ENCODE measurements at regions not wholly inside any gene's neighbourhood (a gene's known extent, or its start where the extent isn't known, plus 50 kb on each side); places are given as distances from the start of the nearest gene placed in this dataset.

DNA sequence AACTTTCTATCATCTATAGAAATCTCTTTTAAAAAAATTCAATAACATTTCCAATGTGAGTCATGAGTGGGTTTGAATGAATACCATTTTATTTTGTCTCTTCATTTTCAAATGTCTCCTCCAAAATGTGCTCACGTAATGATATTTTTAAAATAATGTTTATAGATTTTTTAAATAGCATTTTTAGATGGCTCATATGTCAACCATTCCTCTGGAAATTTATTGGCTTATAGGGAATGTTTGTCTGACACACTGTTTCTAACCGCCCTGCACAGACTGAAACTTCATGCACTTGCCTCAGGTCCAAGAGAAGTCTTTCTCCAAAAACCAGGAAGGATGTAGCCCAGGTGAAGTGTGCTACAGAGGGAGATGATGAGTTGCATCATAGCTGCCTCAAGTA lies 88.8 kb upstream of the PLEKHG7 start:
- DNase-seq, result no peak

DNA sequence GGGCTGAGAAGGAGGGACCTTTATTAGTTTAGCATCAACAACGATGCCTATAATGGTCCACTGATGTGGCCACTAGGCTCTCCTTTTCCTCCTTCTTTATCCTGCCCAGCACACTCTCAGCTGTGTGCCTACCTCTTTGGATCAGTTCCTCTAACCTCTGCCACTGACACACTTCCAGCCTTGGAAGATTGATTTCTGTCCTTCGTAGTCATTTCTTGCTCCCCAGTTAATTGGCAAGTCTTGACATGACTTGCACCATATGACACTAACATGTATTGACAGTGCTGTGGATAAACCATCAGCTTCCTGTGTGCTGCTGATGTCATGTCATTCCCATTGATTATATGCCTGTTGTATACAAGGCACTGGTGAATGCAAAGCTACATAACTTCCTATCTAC lies 90.2 kb upstream of the PLEKHG7 start:
- no peak for DNase-seq

DNA sequence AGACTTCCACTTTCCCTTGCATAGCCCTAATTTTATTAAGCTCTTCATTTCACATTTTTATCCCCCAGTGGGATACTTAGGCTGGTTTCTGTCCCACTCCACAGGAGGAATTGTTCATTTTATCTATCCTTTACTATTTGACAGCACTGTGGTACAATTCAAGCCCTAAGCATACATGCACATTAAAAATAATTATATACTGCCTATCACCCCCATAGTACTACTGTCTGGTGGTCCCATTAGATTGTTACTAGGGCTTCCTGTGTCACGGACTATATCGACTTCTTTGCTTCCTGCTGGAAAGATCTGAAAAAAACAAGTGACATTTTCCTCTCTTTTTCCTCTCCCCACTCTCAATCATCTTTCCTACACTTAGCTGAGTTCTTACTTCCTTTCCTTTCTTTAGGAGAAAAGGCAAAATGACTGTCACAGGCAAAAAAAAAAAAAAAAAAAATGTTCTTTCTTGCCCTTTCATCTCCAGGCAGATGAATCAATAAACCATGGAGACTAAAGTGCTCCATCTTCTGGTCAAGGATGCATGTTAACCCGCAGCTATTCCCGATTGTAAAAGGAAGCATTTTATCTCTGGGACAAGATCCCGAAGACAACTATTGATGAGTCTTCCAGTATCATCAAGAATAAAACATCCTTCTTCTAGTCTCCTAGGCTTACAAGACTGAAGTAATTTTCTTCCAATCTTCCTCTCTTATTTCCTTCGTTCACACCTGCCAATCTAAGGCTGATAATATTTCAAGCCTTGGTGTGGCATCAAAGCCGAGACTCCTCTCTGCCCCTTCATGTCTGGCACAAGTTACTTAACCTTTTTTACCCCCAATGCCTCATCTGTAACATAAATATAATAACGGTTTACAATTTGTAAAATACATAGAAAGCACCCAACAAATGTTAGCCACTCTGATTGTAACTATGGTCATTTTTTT lies 94.4 kb upstream of the PLEKHG7 start:
- DNase-seq, result peak; percentile 63

DNA sequence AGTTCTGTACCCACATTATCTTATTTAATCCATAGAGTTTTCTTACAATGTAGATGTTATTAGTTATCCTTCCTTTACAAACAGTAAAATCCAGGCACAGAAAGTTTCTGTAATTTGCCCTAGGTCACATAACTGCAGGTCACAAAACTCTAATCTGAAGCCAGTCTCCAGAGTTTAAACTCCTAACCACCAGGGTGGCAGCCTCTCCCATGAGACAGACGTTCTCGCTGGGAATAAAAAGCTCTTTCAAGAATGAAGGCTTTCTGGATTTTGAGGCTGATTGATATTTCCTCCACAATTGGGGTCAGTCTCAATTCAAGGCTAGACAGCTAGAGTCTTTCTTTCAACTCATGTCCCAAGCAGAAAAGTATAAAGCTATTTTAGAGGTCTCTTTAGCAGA lies 95.8 kb upstream of the PLEKHG7 start:
- no peak for DNase-seq

DNA sequence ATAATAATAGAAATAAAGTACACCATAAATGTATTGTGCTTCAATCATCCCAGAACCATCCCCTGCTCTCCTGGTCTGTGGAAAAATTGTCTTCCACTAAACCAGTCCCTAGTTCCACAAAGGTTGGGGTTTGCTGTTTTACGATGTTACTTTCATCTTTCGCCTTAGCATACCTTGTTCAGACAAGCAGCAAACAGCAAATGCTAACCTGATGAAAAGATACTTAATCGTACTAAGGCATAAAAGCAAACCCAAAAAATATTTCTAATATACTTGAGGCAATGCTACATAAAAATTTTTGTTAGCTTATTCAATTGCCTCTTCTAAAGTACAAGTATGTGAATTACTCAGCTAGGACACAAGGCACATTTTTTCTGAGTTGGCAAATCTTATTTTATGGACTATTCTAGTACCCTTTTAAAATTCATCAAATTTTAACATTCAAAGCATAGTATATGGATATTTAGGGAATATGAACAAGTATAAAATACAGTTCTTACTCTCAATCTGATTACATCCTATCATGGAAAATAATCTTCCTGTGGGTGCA lies 97.1 kb upstream of the PLEKHG7 start:
- DNase-seq, result no peak

DNA sequence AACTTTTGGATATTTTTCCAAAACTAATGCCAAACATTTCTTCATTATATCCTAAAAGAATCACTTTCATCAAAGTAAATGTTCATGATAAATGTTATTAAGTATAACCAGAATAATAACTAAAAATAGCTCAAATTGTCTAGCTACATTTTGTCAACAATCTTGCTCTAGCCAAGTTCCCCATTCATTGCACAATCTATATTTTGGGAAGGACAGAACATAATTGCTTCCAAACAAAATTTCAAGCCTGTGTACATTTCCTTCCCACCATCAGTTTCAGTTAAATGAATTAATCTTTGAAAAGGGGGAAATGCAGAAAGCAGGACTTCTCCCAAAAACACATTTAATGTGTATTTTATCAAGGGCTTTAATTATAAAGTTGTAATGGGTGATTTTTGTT lies 98.0 kb upstream of the PLEKHG7 start:
- DNase-seq, result no peak

DNA sequence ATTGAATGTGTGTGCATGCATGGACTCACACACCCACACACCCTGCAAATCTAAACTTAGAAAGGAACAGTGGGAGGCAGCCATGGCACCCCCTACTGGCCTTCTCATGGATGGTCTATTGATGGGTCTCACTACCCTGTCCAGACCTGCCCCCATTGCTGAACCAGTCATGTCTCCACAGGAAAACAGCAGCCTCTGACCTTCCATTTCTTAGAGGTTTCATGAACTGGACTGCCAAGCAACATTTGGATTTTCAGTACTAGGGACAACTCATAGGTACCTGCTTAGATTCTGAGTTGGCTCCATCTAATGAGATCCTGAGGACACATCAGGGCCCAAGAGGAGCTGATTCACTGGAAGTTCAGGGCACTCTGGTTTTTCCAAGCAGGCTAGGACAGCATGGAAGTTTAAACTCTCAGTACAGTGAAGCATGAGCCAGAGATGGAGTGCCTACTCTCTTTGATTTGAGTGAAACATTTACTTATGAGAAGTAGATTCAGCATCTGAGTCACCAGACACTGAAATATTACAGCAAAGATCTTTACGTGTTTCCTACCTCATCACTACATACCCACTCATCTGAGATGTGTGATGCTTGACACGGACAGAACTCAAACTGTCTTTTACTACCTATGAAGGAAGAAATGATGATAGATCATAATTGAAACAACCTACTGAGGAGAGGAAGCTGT lies 98.9 kb upstream of the PLEKHG7 start:
- no peak for DNase-seq

DNA sequence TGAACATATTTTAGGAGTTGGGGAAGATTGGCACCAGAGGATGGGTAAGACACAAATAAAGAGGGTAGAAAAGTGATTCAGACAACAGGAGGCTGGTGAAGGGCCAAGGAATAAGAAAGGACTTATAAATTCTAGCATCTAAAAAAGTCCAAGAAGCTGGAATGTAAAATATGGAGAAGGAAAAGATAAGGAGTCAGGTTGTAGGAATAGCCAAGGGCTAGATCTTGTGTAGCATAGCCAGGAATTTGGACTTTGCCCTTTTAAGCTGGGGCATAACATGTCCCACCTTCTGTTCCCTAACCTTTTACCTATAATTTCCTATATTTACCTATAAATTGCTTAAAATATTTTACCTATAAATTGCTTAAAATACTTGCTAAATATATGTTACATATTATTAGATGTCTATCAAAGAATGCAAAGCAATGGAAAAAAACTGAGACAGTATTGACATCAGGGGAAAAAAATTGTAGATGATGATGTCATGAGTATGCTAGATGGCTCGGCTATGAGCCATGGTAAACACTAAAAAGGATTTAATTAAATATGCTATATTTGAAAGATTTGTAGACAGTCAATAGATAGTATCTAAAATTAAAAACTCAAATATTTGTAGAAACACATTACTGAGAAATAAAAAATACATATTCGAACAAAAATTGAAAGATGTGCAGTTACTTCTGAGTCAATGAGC lies 99.7 kb upstream of the PLEKHG7 start:
- DNase-seq, result no peak

DNA sequence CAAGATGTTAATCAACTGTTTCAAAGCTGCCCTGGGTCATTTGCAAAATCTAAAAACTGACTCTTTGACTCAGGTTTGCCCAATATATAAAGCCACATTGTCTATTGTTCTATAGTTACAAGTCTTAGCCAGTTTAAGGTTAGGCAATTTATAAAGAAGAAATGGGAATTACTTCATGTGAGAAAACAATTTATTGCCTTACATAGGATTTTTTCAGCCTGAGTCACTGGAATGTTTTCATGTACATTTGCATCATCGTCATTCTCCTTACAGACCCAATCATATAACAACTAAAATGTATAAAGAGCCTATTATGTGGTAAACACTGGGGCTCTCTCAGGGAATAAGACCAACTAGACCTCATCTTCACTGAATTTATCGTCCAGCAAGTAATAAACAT lies 100.3 kb upstream of the PLEKHG7 start:
- peak; percentile 90 for DNase-seq

DNA sequence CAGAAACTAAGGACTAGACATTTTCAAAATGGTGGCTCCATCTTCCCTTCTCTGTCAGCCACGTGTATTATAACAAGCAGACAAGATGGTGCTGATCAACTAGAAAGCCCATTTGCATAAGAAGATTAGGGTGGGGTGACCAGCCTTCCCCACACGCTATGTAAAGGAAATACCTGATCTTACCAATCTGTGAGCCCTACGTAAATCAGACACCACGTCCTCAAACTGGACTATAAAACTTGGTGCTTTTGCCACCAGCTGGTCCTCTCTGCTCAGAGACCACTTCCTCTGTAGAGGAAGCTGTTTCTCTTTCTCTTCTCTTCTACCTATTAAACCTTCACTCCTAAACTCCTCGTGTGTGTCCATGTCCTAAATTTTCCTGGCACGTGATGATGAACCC lies 101.1 kb upstream of the PLEKHG7 start:
- no peak for DNase-seq

DNA sequence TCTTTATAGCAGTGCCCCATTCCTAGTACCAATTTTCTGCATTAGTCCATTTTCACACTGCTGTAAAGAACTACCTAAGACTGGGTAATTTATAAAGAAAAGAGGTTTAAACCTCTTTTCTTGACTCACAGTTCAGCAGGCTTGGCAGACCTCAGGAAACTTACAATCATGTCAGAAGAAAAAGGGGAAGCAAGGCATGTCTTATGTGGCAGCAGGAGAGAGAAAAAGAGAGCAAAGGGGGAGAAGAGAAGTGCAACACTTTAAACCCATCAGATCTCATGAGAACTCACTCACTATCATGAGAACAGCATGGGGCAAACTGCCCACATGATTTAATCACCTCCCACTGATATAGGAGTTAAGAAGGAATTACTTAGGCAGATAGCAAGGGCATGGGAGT lies 101.6 kb upstream of the PLEKHG7 start:
- no peak for DNase-seq

DNA sequence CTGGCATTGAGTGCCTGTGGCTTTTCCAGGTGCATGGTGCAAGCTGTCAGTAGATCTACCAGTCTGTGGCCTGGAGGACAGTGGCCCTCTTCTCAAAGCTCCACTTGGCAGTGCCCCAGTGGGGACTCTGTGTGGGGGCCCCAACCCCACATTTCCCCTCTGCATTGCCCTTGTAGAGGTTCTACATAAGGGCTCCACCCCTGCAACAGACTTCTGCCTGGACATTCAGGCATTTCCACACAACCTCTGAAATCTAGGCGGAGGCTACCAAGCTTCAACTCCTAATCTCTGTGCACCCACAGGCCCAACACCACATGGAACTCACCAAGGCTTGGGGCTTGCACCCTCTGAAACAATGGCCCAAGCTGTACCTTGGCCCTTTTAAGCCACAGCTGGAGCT lies 102.7 kb upstream of the PLEKHG7 start:
- DNase-seq, result no peak

DNA sequence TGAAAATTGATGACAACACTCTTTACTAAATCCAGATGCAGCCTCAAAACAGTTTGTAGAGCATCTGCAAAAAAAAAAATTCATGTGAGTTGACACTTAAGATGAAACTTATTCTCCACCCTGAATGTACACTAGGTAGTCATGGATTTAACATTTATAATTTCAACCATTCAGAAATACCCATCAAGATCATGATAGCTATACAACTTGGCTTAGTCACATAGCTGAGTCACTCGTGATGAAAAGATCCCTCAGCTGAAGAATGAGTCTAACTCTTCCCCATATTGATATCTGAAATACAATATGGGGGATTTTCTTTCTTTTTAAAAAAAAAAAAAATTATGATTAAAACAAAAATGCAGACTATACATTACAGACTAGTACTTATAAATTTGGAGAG lies 104.8 kb upstream of the PLEKHG7 start:
- peak; percentile 74 for DNase-seq

DNA sequence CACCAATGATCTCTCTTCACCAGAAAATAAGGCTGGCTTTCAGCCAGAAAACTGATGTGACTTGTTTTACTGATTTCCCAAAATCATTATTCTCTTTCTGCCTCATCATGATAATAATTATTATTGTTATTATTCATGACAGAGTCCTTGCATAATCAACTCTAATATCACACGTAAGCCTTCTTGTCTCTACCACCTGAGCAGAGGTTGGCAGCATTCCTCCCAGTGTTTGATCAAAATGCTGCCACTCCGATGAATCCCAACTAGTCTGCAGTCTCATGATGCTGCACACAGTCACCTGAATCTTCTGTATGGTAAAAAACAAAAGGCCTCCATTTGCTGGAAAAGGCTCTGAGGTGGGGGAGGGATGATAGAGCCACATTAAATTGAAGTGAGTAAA lies 105.7 kb upstream of the PLEKHG7 start:
- no peak for DNase-seq

DNA sequence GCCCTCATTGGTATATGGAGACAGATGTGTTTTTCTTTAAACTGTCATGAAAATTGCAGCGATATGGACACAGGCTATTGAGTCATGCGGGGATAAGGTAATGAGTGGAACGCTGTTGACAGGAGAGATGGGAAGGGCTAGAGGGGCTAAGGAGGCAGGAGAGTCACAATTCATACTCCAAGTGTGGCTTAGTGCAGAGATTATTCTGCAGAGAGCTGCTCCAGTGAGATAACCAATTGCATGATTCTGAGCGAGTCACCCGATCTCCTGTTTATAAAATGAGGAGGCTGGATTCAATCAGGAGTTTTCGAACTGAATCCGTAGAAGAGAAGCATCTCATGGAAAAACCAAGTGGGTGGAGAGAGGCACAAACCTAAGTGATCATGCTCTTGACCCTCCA lies 106.4 kb upstream of the PLEKHG7 start:
- peak; percentile 74 for DNase-seq

DNA sequence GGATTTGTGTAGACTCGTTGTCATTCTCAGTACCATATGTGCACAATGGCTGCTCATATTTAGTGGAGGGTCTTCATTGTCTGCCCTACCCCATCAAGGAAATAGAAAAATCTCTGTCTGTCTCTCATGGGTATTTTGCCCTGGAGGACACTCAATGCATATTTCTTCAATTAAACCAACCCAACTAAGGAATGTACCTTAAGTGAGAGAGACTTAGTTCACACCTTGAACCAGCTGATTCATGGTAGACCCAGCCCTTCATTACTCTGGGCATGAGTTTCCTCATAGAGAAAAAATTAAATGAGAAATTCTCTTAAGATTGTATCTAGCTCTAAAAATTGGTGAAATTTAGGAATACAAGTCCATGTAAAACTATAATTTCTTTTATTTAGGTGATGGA lies 107.1 kb upstream of the PLEKHG7 start:
- no peak for DNase-seq

DNA sequence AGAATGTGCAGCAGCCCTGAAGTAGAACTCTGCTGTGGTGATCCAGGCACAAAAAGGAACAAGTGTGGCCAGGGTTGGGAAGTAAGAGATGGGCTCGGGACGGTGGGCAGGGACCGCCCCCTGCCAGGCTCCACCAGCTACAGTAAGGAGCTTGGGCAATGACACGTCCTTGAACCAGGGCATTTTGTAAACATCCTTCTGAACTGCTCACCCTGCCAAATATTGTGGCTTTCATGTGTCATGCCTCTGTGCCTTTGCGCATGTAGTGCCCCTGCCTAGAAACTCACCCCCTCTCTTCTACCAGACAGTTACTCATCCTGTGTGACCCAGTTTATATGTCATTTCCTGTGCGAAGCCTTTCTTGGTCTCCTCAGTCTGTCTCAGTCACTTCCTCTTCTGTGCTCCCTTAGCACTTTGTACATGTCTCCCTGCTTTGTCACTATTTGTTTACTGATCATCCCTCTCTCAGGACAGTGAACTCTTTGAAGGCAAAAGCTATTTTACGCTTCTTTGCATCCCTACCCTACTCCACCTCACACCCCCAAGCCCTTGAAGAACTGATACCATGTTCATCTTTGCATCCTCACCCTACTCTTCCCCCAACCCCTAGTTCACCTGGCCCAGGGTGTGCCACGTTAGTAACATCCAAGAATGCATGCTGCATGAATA lies 108.9 kb upstream of the PLEKHG7 start:
- peak; percentile 93 for DNase-seq

DNA sequence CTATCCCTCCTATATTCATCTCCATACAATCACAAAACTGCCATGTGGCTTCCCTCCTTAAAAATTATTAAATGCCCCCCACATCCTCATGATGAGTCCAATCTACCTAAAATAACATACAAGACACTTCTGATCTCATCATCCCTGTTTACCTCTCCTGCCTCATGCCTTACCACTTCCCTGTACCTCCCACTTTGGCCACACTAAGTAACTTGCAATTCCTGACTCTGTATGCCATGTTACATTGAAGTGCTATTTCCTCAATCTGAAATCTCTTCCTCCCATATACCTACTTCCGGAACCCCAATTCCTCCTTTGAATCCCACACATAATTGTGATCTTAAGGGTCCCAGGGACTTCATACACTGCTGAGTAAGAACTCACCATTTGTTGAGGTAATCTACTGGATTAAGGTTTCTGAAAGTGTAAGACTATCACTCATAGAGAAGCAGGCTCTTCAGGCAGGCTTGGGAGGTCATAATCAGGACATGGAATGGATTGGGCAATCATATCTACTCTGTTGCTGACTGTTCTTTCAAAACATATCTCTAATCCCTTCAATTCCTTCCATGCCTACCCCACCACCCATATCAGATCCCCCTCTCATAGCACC lies 117.6 kb upstream of the PLEKHG7 start:
- DNase-seq, result no peak

DNA sequence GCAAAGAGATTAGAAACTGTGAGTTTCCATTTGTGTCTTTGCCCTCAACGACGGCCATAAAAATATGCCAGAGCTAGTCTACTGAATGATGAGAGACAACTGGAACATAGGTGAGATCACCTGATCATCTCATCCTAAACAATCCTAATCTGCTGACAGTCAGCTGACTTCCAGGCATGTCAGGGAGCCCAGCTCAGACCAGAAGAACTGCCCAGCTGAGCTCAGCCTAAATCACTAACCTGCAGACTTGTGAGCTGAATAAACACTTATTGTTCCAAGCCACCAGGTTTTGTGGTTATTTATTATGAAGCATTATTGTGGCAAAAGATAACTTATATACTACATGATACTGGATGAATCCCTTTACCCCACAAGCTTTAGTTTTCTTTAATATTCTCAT lies 118.9 kb upstream of the PLEKHG7 start:
- DNase-seq, result no peak

DNA sequence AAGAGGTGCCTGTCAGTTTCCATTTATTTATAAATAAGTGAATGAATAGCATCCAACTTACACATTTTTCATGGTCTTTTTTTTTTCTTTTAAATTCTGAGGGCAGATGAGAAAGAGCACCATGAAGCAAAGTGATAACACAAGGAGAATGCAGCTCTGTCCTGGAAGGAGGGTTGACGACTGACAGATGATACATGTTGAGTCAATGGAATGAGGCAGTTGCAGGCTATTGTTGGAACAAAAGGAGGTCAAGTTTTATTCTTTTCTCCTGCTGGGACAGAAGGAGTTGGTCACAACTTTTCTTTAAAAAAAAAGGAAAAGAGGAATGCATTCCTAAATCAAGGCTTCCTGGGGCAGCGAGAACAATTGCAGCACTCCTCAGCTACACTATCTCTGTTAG lies 119.9 kb upstream of the PLEKHG7 start:
- no peak for DNase-seq

DNA sequence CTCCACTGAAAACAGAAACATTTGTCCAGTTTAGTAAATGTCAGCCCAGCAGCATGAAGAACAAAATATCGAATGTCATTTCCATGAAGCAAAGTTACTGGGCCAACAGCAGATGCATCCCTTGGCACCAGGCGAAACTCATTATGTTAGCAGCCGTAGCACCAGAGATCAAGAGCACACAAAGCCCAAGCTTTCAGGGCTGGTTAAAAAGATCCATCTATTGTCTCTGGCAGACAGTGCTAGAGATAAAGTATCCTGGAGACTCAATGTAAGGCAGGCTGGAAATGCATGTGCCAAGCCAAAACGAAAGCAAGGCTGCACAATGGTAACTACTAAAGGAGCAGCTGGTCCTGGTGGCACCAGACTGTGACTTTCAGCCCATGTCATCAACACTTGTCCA lies 120.3 kb upstream of the PLEKHG7 start:
- DNase-seq, result no peak

DNA sequence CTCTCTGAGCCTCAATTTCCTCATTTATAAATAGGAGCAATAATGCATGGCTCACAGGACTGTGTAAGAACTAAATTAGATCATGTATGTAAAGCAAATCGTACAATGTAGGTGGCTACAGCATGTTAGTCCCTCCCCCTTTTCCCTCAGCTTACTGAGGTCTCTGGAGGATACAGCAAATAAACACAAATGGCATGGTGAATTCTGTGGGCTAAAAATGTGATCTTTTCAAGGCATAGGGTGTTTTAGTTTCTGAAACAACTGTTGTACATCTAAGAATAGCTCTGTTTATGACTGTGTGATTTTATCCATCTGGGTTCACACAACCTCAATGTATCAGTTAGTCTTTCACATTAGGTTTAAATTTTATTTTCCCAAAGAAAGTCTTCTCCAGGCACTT lies 121.2 kb upstream of the PLEKHG7 start:
- DNase-seq, result no peak

Data from fibroblast of skin of right quadriceps (primary cell).